GM19328 (cell line): ENCODE measurements at regions not wholly inside any gene's neighbourhood (a gene's known extent, or its start where the extent isn't known, plus 50 kb on each side); places are given as distances from the start of the nearest gene placed in this dataset.
"Not testable (repeated sequence)": the region's sequence is repeated elsewhere in the genome, so short reads cannot be mapped to it uniquely, and the experiment has no call there.

Experiments
- ATAC-seq: cut with Tn5 transposase; IDR thresholded peaks from one replicate; pipeline ENCODE4 v1.9.1; 2021; ENCODE audit warnings: mild to moderate bottlenecking, moderate library complexity; ENCODE audit not compliant: unreplicated experiment

DNA sequence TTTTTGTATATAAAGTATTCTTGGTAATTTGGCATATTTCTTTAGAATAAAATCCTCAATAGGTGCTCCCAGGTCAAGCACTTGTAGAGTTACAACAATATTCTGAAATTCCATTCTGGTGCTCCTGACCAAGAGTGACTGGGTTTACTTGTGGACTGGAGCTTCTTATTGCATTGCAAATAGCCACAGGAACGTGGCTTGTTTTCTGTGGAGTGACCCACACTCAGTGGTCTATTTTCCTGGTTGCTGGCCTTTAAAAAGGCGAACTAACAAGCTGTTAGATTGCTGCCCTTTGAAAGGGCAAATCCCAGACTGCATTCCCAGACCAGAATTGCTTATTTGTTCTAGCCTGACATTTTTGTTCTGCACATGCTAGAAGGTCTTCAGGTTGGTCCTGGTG lies 658.8 kb upstream of the GOT2 start:
- ATAC-seq = no peak

DNA sequence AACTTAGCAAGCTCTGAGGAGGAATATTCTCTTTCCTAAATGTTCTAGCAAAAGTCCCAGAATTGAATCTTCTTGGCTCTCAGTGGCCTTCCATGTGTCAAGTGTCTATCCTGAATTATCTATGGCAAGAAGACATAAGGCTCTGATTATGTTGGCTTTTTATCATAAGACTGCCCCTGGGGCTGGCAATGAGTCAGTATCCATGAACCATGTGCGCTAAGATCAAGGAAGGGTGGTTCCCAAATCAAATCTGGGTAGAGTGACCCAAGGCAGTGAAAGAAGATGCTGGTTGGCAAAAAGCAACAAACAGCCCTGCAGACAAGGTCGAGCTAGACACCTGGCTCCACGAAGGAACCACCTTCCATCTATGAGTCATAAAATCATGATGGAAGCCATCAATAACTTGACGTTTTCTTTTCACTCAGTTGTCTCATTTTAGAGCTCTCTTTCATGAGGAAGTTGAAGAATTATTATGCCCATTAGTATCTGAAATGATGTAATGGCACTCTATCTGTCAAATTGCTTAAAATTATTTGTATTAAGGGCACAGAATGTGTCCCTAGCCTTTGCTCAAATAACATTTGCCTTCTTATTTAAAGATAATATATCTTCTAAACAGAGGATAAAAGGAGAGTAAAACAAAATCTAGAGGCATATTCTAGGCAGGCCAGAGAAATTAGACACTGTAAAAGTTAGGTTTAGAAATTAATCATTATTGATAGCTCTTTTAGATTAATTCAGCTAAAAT lies 657.7 kb upstream of the GOT2 start:
- no peak for ATAC-seq

DNA sequence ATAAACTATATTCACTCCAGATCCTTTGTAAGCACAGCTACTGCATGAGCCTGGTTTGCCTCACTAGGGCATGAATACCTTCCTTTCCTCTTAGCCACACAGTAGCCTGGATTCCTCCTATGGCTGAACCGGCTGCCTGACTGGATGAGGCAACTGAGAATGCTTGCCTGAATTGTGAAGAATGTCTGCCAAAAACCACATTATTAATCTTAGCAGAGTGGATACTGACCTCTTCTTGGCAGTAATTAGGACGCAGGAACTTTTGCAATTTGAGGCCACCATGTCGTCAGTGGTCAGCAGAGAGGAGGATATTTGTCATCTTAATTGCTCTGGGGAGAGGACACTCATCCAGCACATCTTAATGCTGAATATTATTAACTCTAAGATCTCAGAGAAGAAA lies 651.8 kb upstream of the GOT2 start:
- no peak for ATAC-seq

DNA sequence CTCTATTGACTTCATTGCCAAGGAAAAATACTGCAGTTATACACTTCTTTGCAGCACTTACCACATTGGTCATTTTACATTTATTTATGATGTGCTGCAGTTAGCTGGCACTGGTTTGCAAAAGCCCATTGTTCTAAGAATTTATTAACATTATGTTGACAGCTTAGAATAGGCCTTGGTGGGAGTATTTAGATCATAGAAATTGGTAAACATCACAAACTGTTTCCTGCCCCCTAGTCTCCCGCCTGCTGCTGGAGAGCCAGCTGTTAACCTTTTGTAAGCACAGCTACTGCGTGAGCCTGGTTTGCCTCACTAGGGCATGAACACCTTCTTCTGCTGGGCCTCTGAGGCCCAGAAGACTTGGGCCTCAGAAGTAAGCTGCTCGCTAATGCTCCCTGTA lies 651.4 kb upstream of the GOT2 start:
- no peak for ATAC-seq

DNA sequence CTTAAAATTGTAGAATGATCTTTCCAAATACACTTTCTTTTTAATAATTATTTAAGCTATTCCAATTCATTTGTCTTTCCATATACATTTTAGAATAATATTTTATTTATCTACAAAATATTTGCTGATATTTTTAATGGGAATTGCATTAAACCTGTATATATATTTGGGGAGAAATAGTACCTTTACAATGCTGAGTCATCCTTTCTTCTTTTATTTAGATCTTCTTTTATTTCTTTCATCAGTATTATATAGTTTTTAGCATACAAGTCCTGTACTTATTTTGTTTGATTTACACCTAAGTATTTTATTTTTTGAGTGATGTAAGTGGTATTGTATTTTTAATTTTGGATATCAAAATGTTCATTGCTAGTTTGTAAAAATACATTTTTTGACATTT lies 639.5 kb upstream of the GOT2 start:
- ATAC-seq = no peak

DNA sequence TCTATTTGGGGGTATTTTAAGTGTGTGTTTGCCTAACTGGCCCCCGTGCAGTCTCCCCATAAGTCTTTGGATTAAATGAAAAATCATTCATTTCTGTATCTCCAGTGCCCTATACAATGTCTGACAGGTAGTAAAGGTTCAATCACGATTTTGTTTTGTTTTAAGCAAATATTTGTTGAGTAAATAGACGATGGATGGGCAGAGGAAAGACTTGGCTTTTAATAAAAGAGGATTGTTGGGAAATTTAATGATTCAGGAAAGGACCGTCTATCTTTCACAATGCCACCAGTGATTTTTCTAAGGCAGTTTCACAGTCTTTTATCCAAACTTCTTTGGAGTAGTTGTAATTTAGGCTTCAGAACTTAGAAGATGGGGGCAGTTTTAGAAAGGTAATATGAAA lies 636.6 kb upstream of the GOT2 start:
- ATAC-seq = no peak

DNA sequence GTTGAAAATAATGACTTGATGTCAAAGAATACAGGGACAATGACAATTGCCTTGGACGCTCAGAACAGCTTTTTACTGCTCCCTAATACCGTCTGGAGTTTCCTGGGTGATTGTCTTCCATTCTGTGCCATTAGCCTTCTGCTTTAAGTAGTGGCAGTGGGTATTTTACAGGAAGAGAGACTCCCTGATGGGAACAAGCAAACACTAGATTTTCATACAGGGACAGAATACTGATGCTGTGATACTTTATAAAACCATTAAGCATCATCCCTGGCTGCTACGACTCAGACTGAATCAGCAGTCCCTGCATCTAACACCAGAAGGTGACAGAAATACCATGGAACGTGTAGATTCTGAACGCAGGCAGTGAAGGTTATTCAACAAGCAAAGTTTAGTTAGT lies 635.4 kb upstream of the GOT2 start:
- no peak for ATAC-seq

DNA sequence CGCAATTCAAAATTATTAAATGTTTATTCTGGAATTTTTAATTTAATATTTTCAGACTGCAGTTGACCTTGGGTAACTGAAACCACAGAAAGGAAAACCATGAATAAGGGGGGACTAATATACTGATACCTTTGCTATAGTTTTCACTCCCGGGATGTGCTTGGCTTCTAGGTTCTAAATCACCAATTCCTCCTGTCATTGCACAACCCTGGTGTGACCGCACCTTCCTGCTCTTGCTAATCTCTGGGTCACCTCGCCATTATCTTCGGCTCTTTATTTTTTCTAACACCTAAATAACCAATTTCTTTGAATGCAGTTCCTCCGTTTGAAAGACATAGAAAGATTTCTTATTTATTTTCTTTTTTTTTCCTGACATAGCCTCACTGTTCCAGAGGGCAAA lies 634.5 kb upstream of the GOT2 start:
- no peak for ATAC-seq

DNA sequence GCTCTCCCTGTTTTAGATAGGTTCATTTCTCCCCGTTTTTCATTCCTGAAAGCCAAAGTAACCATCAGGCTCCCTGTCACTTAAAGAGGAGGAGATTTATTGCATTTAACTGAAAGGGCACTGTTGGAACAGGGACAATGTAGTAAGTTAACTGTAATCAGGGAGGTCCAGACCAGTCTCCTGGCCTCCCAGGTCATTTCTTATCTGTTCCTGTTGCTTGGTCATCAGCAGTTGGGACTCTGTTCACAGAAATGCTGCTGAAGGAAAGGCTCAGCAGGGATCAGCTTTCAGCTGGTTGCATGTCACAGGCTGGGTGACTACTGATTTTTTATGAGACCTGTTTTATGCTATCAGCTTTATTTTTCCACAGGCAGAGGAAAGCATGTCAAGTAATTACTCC lies 622.6 kb upstream of the GOT2 start:
- no peak for ATAC-seq

DNA sequence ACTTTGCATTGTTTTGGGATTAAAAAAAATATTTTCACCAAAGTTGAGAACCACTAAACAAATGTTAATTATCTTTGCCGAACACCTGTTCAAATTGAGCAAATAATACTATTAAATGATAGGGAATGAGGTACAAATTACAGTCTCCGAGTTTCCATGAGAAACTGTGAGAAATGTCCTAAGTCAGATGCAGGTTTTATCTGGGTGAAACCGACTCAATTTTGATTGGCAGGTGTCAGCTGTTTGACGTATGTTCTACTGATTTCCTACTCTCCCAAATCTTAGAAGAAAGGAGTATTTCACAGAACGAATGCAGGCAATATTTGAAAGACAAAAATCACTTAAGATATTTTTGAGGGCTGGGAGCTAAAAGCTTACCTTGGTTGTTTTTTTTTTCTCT lies 622.0 kb upstream of the GOT2 start:
- ATAC-seq = no peak

DNA sequence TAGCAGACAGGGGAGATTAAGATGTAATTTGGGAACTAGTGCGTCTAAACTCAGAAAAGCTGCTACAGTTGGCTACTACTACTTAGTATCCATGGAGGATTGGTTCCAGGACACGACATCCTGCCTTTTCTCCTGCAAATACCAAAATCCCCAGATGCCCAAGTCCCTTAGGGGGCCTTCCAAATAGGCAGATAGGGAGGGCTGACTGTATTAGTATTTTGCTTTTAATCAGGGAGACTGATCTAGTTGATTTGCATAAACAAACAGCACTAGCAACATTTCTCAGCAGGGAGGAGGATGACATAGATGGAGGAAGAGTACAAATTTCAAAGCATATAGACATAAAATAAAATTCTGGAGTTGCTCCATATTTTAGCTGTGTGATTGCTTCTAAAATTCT lies 621.6 kb upstream of the GOT2 start:
- no peak for ATAC-seq

DNA sequence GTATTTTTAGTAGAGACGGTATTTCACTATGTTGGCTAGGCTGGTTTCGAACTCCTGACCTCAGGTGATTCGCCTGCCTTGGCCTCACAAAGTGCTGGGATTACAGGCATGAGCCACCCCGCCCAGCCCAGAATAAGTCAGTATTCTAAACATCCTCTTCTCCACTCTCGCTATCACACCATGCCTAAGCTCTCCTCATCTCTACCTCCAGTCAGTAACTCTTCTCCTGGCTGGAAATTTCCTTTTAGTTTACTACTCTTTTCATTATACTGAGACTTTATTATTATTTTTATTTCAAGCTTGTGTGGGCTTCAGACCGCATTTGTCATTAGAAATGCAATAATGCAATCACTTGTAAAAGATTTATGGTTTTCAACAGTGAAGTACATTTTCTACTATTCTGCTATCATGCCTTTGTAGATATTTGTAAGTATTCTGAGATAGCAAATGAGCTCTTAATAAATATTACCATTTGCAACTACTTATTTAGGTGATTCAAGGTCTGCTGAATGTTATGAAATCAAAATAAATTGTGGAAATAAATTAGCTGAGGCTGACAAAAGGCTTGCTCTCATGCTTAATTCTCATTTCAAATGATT lies 617.3 kb upstream of the GOT2 start:
- ATAC-seq = no peak

DNA sequence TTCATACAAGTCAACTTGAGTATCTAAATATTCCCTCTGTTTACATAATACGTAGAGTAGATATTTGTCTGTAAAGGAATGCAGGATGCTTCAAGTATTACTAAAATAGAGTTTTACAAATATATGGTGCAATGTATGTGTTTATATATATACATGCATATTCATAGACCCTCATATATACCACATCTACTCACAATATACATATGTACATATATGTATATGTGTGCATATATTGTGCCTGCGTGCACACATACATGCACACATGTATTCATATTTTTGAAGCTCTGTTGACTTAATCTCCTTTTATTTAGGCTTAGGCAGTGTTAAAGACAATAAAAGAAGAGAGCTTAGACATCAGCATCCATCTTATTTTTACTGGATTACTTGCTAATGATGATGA lies 616.6 kb upstream of the GOT2 start:
- ATAC-seq = no peak

DNA sequence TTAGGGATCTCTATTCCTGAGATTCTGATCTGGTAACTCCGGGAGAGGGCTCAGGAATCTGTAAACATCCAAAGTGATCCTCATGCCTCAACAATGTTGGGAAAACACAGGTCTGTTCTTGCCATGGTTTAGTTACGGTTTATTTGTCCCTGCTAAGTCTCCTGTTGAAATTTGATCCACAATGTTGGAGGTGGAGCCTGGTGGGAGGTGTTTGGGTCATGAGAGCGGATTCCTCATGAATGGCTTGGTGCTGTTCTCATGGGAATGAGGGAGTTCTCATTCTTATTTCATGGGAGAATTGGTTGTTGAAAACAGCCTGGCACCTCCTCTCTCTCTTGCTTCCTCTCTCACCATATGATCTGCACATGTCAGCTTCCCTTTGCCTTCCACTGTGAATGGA lies 608.6 kb upstream of the GOT2 start:
- no peak for ATAC-seq

DNA sequence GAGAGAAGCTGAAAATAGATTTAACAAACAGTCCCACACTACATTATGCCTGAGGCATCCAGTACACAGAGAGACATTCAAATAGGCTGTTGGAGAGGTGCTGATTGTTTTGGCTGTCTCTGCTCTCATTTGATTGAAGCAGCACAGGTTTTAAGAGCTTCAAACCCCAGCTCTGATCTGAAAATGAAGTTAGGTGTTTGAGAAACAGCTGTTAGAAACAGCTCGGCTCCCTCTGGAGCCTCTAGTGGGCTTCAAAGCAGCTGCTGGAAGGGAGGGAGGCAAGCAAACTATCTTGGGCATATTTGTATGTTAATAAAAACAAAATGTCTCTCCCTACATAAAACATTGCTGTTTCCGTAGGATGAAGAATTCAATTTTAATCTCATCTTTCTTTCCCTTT lies 607.3 kb upstream of the GOT2 start:
- ATAC-seq = no peak

DNA sequence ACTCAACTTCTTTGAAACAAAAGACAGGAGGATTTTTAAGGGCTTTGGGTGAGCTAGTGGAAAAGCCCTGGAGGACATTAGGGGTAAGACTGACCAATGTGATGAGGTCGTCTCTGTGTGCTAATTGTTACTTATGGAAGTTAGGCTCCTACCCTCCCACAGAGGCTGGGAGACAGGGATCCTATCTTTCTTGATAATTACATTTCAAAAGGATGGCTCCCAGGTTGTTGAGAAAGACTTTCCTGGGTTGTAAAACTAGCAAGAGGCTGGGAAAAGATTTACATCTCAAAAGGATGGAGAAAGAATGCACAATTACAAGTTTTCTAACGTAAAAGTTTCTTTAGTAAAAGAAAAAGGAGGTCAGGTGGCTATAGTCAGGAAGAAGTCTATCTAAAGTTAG lies 605.8 kb upstream of the GOT2 start:
- ATAC-seq = no peak

DNA sequence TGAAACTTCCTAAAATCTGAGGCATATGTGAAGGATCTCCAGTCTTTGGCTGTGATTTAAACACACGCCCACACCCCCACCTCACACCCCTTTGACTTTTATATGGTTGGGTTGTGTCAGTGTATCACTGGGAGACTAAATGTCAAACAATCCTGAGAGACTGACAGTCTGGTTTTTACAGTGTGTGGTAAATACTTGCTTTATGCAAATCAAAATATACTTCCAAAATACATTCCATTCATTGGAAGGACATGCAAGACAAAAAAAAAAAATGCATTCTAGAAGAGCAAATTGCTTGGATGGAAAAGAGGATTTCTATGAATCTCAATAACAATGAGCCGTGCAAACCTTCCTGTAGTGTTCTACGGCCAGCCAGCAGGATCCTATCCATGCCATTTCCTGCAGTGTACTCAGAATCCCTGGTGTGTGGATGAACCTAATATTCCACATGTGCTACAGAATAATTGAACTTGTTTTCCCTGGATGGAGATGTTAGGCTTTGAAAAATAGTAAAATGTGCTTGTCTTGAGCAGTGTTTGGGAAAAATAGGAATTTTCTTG lies 602.1 kb upstream of the GOT2 start:
- no peak for ATAC-seq

DNA sequence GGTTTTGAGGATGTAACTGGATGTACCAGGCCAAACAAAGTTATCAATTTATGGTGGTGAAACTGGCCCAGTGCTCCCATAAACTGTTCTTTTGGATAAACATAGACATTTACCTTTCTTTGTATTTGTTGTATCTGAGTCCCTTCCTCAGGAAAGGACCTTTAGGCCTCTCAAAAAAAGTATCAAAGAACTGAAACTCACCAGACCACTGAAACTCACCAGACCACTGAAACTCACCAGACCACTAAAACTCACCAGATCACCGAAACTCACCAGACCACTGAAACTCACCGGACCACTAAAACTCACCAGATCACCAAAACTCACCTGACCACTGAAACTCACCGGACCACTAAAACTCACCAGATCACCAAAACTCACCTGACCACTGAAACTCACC lies 597.6 kb upstream of the GOT2 start:
- not testable (repeated sequence) for ATAC-seq

DNA sequence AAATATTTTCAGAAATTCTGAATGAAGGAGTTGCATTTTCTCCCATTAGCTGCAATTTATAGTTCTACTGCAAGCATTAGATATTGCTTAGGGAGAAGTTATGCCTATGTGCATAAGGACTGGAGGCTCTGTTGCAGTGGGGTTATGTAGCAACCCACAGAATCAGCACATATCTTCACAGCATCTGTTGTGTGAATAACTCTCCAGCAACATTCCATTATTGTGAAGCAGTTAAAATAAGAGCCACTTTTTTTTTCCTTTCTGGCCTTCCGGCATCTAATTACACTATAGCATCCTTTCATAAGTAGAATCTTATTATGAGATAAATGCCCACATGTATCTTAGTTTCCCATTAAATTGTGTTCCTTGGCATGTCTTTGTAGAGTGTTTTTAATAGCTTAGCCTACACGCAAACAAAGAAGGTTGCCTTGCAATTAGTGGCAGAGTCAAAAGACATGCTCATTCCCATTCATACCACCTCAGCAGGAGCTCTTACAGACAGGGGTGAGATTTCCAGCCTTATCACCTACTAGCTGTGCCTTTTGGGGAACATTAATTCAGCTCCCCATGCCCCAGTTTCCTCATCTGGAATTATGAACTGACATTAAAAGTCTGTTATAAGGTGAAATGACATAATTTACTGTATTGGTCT lies 596.0 kb upstream of the GOT2 start:
- no peak for ATAC-seq

DNA sequence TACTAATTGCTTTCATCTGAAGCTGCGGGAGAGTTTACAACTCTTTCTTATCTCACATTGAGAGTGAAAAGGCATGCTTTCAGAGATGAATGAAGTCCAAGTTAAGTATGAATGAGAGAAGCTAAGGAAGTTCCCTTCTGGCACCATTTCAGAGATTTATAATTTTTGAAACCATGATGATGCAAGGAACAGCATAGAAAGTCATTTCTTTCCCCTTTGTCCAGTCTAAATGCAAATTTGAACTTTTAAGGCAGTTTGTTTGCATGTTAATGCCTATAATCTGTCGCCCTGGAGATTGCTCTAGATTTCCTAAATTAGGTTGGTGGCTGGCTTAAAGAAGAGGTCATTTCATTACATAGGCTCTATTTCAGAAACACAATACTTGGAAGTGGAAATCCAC lies 594.8 kb upstream of the GOT2 start:
- ATAC-seq = no peak

DNA sequence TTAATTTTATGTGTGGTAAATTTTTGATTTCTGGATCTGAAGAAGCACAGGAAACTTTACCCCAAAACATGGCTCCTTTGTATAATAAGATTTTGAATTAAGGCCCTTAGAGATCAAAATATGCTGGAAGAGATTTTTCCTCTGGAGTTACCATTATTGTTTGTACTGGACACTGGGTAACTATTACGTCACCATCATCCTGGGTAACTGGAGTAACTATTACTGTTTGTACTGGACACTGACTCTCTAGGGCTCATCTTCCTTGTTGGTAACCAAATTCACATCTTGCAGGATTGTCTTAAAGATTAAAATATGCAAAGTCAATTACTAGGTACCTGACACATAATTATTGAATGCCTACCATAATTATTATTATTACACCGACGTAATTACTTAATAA lies 593.8 kb upstream of the GOT2 start:
- no peak for ATAC-seq

DNA sequence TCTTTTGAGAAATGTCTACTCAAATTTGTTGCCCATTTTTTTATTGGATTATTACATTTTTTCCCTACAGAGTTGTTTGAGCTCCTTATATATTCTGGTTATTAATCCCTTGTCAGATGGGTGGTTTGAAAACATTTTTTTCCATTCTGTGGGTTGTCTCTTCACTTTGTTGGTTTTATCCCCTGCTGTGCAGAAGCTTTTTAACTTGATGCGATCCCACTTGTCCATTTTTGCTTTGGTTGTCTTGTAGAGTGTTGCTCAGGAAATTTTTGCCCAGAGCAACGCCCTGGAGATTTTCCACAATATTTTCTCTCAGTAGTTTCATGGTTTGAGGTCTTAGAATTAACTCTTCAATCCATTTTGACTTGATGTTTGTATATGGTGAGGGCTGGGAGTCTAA lies 592.8 kb upstream of the GOT2 start:
- no peak for ATAC-seq
